HS-27A (cell line): ENCODE measurements at regions not wholly inside any gene's neighbourhood (a gene's known extent, or its start where the extent isn't known, plus 50 kb on each side); places are given as distances from the start of the nearest gene placed in this dataset.
"Not testable (repeated sequence)": the region's sequence is repeated elsewhere in the genome, so short reads cannot be mapped to it uniquely, and the experiment has no call there.

Experiments
- DNase-seq: peaks from one replicate; pipeline ENCODE4 v3.0.0-alpha.2; 2012; ENCODE audit warnings: low read depth, missing footprints

- no peak for DNase-seq
Observed at GRCh38 chr1:31485166-31485565, 72.2 kb downstream of the SERINC2 start.

GRCh38 chr1:31487143-31487542 is 74.1 kb downstream of the SERINC2 start:
- DNase-seq, result no peak

- DNase-seq, result no peak
Observed at GRCh38 chr1:31487721-31488293, 74.8 kb downstream of the SERINC2 start.

DNA sequence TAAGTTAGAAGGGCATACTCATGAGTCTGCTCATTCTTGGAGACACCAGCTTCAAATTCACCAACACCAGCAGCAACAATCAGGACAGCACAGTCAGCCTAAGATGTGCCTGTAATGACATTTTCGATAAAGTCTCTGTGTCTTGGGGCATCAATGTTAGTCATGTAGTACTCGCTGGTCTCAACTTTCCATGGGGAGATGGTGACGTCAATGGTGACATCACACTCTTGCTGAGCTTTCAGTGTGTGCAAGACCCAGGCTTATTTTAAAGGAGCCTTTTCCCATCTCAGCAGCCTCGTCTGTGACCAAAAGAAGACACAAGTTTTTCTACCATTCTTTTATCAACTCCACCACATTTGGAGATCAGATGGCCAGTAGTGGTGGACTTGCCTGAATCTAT is 75.5 kb downstream of the SERINC2 start:
- no peak for DNase-seq

DNA sequence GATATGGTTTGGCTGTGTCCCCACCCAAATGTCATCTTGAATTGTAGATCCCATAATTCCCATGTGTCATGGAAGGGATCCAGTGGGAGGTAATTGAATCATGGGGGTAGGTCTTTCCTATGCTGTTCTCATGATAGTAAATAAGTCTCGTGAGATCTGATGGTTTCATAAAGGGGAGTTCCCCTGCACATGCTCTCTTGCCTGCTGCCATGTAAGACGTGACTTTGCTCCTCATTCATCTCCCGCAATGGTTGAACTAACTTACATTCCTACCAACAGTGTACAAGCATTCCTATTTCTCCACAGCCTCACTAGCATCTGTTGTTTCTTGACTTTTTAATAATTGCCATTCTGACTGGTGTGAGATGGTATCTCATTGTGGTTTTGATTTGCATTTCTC is 76.6 kb downstream of the SERINC2 start:
- not testable (repeated sequence) for DNase-seq

DNA sequence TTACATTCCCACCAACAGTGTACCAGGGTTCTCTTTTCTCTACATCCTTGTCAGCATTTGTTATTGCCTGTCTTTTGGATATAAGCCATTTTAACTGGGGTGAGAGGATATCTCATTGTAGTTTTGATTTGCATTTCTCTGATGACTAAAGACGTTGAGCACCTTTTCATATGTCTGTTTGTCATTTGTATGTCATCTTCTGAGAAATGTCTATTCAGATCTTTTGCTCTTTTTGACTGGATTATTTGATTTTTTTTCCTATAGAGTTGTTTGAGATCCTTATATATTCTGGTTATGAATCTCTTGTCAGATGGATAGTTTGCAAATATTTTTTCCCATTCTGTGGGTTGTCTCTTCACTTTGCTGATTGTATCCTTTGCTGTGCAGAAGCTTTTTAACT is 77.6 kb downstream of the SERINC2 start:
- not testable (repeated sequence) for DNase-seq

DNA sequence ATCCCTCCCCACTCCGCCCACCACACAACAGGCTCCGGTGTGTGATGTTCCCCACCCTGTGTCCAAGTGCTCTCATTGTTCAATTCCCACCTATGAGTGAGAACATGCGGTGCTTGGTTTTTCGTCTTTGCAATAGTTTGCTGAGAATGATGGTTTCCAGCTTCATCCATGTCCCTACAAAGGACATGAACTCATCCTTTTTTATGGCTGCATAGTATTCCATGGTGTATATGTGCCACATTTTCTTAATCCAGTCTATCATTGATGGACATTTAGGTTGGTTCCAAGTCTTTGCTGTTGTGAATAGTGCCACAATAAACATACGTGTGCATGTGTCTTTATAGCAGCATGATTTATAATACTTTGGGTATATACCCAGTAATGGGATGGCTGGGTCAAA is 81.0 kb upstream of the TINAGL1 start:
- not testable (repeated sequence) for DNase-seq

DNA sequence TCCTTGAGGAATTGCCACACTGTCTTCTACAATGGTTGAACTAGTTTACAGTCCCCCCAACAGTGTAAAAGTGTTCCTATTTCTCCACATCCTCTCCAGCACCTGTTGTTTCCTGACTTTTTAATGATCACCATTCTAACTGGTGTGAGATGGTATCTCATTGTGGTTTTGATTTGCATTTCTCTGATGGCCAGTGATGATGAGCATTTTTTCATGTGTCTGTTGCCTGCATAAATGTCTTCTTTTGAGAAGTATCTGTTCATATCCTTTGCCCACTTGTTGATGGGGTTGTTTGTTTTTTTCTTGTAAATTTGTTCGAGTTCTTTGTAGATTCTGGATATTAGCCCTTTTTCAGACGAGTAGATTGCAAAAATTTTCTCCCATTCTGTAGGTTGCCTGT is 80.5 kb upstream of the TINAGL1 start:
- not testable (repeated sequence) for DNase-seq

- peak; percentile 53 for DNase-seq
Observed at GRCh38 chr1:31497601-31498000, 78.7 kb upstream of the TINAGL1 start.

DNA sequence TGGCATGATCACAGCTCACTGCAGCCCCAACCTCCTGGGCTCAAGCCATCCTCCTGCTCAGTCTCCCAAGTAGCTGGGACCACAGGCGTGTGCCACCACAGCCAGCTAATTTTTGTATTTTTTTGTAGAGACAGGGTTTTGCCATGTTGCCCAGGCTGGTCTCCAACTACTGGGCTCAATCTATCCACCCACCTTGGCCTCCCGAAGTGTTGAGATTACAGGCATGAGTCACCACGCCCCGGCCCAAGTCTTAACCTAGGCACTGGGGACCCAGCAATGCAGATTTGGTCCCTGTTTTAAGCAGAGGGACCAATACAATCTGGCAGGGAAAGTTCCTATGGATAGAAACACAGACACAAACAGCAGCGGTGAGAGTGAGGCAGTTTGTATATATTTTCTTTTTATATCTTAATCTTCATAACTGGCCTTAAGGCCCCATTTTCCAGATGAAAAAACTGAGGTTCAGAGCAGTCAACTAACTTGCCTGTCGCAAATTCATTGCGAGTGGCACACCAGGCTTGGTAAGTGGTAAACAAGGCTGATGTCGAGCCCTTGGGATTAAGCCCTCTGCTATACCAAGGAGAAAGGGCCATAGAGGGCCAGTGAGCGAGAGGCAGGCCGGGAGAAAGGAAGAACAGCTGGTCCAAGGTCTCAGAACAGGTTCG is 77.8 kb upstream of the TINAGL1 start:
- no peak for DNase-seq

- no peak for DNase-seq
Observed at GRCh38 chr1:31501505-31501904, 74.8 kb upstream of the TINAGL1 start.

DNA sequence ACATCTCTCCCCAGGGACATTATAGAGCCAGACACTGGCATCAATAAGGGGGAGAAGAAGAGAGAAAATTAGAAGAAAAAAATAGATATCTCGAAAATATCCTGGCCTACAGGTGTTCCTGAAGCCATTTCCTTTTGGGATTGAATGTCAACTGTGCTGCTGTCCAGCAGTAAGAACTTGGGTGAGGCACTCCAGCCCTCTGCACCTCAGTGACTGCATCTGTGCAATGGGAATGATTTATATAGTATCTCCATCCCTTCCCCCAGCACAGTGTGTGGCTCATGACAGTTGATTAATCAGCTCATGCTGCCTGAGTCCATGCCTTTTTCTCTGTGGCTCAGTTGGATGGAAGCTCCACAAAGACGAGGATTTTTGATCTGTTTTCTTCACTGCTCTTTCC is 74.1 kb upstream of the TINAGL1 start:
- no peak for DNase-seq

- no peak for DNase-seq
Observed at GRCh38 chr1:31502926-31503511, 73.3 kb upstream of the TINAGL1 start.

- no peak for DNase-seq
Observed at GRCh38 chr1:31503570-31503969, 72.7 kb upstream of the TINAGL1 start.

DNA sequence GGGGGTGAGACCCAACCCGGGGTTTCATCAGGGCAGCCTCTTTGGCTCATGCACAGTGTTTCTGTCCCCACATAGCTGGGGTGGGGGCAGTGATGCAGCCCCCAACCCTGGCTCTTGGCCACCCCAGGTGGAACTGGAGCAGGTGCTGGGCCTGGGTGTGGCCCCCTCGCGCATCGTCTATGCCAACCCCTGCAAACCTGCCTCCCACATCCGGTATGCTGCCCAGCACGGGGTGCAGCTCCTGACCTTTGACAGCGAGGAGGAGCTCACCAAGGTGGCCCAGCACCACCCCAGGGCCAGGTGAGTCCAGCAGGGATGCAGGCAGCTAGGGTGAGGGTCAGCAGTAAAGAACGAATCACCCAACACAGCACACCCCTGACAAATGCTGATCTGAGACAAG is 72.3 kb upstream of the TINAGL1 start:
- DNase-seq, result no peak

- peak; percentile 60 for DNase-seq
Observed at GRCh38 chr1:31505911-31506497, 70.3 kb upstream of the TINAGL1 start.

- no peak for DNase-seq
Observed at GRCh38 chr1:31507221-31507620, 69.1 kb upstream of the TINAGL1 start.

DNA sequence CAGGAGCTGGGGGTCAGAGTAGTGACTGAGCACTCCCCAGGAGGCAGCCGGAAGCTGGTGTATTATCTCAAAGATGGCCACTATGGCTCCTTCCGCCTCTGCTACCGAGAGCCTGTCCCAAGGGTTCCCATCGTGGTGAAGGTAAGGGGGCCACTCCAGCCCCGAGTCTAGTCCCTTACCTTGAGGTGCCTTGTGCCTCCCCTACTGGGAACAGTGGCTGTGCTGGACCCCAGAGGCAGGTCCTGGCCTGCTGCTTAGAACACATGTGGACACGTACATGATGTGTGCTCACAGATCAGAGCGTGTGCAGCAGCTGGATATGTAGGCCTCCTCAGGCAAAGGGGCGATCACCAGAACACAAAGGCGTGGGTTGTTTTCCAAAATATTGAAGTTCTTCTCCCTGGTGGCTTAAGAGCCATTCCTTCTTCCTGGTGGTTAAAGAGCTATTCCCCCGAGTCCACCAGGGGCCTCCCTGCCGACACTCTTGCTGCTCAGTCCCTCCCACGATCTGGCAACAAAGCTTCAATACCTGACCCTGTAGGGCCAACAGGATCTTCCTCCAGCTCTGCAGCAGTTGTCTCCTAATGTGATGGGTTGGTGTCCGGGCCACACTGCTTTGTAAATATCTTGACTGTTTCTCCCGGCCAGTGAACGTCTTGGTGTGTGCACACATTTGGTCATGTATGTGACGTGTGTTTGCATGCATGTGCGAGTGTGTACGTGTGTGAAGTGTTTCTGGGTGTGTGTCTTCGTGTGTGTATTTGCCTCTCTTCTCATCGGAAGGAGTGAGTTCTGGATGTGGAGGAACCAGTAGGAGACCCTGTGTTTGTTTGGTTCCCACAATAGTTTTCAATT is 68.4 kb upstream of the TINAGL1 start:
- no peak for DNase-seq

DNA sequence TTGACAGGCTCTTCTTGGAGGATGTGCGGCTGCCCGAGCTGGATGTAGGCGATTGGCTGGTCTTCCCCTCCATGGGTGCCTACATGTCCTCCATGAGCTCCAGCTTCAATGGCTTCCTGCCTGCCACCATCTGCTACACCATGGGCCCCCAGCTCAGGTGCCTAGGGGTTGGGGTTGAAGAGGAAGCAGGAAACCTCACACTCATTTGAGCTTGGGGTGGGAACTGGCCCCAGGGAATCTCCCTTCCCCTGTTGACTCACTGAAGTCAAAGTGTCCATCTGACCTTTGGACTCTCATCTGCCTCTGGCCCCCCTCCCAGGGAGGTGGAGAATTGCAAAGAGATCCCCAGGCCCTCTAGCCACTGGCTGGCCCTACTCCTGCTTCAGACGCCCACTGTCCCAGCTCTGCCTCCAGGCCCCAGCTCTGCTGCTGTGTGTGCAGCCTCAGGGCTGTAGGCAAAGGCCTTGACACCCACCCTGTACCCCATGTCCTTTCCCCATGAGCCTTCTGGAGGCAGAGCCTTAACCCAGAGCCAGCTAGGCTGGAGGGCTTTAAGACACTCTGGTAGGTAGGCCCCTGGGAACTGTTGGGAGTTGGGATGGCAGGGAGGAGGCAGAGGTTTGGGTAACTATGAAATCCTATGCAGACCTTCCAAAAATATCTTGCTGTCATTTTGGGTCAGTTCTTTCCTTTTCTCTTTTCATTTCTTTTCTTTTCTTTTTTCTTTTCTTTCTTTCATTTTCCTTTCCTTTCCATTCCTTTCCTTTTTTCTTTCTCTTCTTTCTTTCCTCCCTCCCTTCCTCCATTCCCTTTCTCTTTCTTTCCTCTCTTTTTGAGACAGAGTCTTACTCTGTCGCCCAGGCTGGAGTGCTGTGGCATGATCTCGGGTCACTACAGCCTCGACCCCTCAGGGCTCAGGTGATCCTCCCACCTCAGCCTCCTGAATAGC is 66.9 kb upstream of the TINAGL1 start:
- DNase-seq, result no peak

- no peak for DNase-seq
Observed at GRCh38 chr1:31510304-31510703, 66.0 kb upstream of the TINAGL1 start.
